GM10266 (cell line): ENCODE measurements at regions not wholly inside any gene's neighbourhood (a gene's known extent, or its start where the extent isn't known, plus 50 kb on each side); places are given as distances from the start of the nearest gene placed in this dataset.

Experiments used
- DNase-seq: peaks from one replicate; pipeline ENCODE4 v3.0.0; 2012; ENCODE audit errors: extremely low spot score
- TF ChIP-seq, protein P1 (sequence below): IDR thresholded peaks from 2 replicates; pipeline ENCODE4 v1.5.1; 2012; ENCODE audit warnings: mild to moderate bottlenecking, low read depth; ENCODE audit not compliant: control insufficient read depth, insufficient read depth; ENCODE audit errors: missing control alignments

GRCh38 chr11:80031014-80031600, 590.3 kb upstream of the TENM4 start:
- TF ChIP-seq, protein P1, sequence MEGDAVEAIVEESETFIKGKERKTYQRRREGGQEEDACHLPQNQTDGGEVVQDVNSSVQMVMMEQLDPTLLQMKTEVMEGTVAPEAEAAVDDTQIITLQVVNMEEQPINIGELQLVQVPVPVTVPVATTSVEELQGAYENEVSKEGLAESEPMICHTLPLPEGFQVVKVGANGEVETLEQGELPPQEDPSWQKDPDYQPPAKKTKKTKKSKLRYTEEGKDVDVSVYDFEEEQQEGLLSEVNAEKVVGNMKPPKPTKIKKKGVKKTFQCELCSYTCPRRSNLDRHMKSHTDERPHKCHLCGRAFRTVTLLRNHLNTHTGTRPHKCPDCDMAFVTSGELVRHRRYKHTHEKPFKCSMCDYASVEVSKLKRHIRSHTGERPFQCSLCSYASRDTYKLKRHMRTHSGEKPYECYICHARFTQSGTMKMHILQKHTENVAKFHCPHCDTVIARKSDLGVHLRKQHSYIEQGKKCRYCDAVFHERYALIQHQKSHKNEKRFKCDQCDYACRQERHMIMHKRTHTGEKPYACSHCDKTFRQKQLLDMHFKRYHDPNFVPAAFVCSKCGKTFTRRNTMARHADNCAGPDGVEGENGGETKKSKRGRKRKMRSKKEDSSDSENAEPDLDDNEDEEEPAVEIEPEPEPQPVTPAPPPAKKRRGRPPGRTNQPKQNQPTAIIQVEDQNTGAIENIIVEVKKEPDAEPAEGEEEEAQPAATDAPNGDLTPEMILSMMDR, result no peak
- no peak for DNase-seq

DNA sequence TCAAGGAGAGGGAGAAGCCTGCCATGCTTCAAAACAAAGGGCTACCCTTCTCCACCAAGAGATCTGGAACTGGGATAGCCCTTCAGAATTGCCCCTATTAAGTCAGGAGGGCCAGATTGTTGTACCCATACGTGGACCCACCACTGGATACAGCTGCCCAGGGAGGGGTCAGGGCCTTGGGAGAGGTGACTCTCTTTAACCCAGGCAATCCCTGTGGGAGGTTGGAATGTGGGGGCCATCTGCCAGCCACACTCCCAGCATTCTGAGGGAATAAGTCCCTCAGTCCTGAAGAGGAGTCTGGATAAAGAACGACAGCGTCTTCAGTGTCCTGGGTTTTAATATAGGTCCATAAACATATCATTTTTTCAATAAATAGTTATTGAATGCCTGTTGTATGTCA, 588.2 kb upstream of the TENM4 start:
- no peak for DNase-seq
- TF ChIP-seq, protein P1, result no peak

DNA sequence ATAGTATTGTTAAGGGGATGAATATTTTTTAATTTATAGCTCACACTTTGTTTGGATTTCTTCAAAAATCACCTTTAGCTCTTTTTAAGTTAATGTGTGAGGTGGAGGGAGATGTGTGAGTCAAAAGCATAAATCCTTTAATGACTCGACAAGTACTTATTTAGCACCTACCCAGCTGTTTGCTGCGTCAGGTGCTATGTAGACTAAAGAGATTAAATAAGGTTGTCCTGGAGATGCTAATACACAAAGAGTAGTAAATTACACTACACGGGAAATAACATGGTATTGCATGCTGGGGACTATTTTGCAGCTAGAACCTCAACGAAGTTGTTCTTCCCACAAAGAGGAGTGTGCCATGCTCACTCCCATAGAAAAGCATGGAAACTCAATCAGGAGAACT, 583.3 kb upstream of the TENM4 start:
- DNase-seq, result no peak
- TF ChIP-seq, protein P1, result no peak

- TF ChIP-seq, protein P1, result no peak
- DNase-seq, result no peak
Measured at GRCh38 chr11:80023386-80023785, 582.6 kb upstream of the TENM4 start.

DNA sequence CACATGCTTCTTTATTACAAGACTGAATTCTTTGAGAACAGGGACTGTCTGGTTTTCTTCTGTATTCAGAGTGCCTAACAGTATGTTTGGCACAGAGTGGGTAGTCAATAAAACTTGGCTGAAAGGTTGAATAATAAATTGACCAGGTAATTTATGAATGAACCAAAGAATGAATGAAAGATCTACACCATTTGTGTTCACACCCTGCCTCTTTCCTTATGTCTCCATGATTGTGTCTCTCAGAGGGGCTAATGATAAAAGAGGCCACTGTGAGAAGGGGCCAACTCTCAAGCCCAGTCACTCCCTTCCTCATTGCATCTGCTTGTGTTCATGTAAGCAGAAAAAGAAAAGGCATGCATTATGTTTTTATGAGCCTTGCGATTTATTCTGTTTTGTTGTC, 569.7 kb upstream of the TENM4 start:
- DNase-seq, result no peak
- TF ChIP-seq, protein P1, result no peak

GRCh38 chr11:80009081-80009480, 568.3 kb upstream of the TENM4 start:
- no peak for DNase-seq
- TF ChIP-seq, protein P1, result no peak

- TF ChIP-seq, protein P1, result no peak
Measured at GRCh38 chr11:80007616-80008015, 566.8 kb upstream of the TENM4 start.

More at GRCh38 chr11:80007616-80008015, 566.8 kb upstream of the TENM4 start:
- no peak for DNase-seq
